ENCODE measurements at regions not wholly inside any gene's neighbourhood (a gene's known extent, or its start where the extent isn't known, plus 50 kb on each side); places are given as distances from the start of the nearest gene placed in this dataset.

DNA sequence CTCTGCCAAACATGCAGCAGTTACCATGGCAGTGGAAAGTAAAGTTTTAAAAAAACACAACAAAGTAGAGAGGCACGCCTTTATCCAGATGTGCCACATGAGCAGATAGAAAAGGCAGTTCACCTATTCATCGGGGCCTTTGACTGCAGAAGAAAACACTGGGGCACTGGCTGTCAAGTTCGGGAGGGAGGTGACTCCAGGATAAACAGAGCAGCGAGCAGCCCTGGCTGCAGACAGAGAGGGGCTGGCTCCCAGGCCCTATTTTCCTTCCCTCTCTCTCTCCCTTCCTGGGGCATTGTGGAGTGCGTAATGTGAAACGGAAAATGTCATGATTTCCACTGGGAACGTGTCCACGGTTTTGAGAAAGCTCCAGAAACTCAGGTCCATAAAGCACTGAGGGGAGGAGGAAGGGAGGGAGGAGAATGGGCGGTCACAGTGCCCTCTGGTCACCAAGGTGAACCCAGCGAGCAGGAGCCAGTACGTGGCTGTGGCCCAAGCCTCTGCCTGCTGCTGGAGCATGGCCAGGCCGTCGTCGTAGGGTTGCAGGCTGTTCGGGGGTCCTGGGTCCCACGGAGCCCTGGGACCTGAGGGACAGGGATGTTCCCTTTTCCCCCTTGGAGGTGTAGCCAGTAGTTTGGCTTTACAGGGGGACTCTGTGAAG lies 114.7 kb upstream of the IRF2BP2 start:
- Histone ChIP-seq H3K27me3 (no peaks in the 10 kb centered on the region), H3K36me3 (no peaks in the 10 kb centered on the region), H3K4me3 (no peak overlapping the region), H3K9me3 (no peaks in the 10 kb centered on the region)
- DNase-seq: no peak

DNA sequence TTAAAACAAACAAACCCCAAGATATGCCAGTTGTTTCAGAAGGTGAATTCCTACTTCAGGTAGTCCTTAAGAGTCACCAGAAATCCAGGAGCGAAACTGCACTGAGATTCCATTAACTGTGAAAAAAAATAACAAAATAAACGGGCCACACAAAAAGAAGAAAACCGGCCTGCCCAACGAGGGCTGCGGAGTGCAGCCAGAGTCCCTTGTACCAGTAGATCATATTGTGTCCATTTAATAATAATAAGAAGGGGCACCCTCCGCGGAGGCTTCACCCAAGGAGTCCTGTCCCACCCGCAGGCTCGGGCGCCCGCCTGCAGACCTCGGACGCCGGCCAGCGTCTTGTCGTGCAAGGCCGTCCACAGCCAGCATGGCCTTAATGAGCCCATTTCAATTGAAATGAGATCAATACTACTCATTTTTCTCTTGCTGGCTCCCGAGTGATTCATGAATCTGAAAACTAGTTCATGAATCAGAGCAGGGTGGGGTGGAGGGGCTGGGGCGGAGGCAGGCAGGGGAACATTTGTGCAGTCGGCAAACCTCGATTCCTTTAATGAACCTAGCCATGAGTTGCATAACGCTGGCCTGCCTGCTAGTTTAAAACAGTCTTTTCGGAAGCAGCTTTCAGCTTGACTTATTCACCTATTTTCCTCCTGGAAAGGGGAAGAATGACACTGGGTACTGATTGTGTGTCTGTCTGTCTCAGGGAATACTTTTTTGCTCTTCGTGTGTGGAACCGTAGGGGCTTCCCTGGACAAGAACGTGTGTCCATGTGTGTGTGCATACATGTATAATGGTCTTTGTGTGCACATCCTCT lies 113.1 kb upstream of the IRF2BP2 start:
- Histone ChIP-seq H3K4me3 (peak overlapping the region; percentile 11), H3K36me3 (no peaks in the 10 kb centered on the region), H3K9me3 (no peaks in the 10 kb centered on the region), H3K27me3 (no peaks in the 10 kb centered on the region)
- DNase-seq: peak; percentile 92

DNA sequence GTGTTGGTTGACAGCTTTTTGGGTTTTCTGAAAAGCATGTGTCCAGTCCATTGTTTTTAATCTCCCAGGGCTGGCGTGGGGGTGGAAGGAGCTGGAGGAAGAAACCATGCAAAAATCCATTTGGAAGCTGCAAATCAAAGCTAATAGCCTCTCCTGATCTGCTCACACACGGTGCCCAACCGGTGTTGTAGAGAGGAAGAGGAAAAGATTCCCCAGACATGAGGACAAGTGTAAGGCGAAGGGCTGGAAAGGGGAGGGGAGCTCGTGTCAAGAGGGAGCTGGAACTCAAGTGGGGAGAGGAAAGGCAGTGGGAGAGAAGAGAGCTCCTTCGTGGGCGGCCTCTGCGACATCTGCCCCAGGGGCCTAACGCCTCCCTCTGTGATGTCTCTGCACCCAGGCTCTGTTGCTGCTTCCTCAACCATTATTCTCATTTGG lies 112.3 kb upstream of the IRF2BP2 start:
- H3K27me3 ChIP-seq: no peaks in the 10 kb centered on the region
- H3K36me3 ChIP-seq: no peaks in the 10 kb centered on the region
- H3K4me3 ChIP-seq: no peak overlapping the region
- no peaks in the 10 kb centered on the region for H3K9me3 ChIP-seq
- DNase-seq: no peak

DNA sequence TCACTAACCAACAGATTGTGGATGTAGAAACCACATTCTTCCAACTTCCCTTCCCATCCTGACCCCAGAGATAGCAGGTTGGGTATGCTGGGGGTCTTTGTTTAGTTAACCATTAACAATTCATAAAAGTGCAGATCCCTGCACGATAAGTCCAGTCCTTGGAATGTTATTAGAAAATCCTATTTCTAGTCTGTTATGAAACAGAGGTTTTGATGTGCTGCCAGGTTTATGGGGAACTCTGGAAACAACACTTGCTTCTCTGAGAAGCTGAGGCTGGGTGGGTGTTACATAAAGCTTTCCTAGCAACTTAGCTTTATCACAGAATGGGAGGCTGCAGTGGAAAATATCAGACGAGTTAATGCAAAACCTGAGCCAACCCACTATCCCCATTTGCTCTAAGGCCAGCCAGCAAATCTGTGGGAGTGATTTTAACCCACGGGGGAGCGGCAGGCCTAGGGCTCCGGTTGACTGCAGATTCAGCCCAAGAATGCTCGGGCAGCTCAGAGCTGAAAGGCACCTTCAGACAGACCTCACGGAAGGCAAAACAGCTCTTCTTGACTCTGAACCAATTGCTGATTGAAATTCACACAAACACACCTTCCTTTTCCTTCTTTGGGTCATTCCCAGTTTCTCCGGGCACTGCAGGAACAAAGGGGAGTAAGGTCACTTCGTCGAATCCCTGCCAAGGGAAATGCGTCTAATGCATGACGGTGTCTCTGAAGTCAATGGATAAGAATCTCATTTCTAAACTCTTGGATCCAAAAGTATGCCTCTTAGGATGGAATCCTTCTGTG lies 111.7 kb upstream of the IRF2BP2 start:
- Histone ChIP-seq H3K9me3 (no peaks in the 10 kb centered on the region), H3K4me3 (no peak overlapping the region), H3K36me3 (no peaks in the 10 kb centered on the region), H3K27me3 (no peaks in the 10 kb centered on the region)
- DNase-seq: peak; percentile 89

DNA sequence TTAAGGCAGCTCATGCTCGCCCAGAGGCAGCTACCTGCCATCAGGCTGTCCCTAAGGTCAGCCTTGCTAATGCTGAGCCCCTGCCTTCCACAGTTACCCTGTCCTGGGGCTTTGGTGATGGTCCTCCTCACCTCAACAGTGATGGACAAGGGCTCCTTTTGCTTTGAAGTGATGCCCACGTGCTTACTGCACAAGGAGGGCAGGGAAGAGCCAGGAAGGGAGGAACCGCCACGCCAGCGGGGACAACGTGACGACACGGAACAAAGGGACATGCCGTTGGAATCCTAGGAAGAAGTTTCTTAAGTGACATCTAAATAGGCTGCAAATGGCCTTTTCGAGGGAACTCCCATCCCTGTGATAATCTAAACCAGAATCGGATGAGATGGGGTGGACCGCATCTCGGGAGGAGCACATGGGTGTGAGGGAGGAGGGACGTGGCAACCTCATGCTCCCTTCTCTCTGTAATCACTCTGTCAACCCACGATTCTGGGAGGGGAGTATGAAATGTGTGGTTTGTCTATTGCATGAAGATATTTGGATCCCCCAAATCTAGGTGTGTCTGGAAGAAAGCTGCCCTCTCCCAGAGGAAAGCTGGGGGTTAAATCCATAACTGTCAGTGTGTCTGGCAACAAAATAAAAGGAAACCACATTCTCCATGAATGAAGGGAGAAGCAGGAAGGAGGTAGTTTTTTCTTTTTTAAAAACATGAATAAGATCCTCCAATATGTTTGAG lies 110.9 kb upstream of the IRF2BP2 start:
- H3K4me3 ChIP-seq: no peak overlapping the region
- H3K27me3 ChIP-seq: no peaks in the 10 kb centered on the region
- no peak for DNase-seq
- no peaks in the 10 kb centered on the region for H3K36me3 ChIP-seq
- H3K9me3 ChIP-seq: no peaks in the 10 kb centered on the region

DNA sequence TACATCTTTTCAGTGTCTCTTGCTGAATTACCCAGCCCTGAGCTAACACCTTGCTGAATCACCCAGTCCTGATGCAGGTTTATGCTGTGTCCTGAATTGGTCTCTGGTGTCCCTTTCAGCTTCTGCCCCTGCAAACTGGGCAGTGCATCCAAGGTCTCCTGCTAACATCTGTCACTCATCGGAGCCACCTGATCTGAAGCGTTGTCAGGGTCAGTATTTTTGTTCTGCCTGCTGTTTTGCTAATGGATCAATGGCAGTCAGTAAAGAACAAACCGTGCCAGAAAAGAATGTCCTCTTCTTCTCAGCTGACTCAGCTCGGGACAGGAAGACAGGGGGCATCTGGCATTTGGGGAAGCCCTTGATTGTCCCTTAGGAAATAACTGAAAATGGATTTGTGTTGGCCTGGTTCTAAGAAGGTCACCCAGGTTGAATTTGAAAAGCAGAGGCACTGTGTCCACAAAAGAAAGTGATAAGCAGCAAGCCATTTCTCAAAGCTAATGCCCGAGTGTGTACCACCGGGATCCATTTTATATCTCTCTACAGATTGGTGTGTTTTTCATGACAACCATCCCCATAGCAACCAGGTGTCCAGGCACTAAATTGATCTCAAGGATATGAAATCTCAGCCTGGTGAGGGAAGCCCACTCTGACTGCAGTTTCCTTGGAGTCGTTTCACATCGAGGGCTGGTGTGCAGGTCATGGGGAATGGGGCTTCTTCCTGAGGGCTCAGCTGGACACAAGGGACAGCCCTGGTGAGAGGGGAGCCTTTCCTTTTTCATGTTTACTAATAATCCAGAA lies 109.7 kb upstream of the IRF2BP2 start:
- no peaks in the 10 kb centered on the region for H3K9me3 ChIP-seq

DNA sequence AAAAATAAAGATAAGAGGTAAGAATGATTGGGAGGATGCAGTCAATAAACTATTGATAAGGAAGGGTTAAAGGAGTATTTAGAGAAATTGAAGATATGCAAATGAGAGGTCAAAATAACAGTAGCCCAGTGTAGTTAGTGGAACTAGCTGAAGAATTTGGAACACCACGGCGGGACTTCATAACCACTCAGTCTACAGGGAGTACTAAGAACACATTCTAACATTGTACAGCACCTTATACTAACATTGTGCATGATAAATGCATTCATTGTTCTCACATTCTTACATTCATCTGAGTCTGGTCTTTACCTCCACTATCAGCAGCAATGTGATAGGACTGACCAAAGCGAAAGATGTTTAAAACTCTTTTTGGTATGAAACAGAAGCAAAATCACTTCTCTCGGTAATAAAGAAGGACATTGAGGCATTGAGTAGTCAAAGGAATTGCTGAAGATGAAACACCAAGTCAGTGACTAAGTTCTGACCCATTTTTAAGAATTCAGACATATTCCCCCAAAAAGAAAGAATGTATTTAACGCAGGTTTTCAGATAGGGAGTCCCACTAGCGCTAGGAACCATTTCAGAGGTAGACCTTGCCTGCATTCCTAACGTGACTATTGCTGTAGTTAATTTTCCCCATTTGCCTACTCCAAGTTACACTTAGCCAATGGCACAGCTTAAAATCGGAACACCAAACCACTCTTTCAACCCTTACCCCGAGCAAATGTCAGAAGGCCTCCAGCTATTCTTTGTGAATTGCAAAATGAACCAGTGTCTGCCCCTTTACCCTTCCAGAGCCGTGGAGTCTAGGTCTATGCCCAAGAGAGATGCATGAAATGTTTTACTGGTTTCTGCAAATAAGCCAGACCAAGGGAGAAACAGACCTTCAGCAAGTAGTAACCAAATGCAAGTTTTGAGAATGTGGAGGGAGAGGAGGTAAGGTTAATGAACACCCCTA lies 108.8 kb upstream of the IRF2BP2 start:
- H3K36me3 ChIP-seq: no peaks in the 10 kb centered on the region
- no peaks in the 10 kb centered on the region for H3K27me3 ChIP-seq
- H3K4me3 ChIP-seq: no peak overlapping the region
- no peaks in the 10 kb centered on the region for H3K9me3 ChIP-seq
- DNase-seq: no peak

More for the DNA sequence above, 109.7 kb upstream of the IRF2BP2 start:
- DNase-seq: no peak
- no peaks in the 10 kb centered on the region for H3K36me3 ChIP-seq
- H3K4me3 ChIP-seq: no peak overlapping the region
- no peaks in the 10 kb centered on the region for H3K27me3 ChIP-seq

DNA sequence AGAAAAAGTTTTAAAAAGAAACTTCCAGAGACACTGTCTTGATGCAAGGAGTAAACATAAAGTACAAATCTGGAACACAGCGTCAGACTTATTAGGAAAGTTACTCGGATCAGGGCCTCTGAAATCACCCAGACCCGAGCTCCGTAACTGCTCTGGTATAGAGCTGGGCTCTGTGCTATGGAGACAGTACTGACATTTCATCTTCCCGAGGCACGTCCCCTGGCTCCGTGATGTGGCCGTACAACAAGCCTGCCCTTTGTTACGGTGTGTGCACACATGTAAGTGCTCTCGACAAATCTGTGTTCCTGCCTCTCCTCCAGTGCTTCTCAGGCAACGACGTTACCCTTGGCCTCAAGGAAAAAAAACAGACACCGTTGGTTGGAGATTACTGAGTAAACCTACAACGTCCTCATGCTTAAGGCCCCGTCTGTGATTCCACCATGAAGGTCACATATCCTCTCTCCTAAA lies 107.0 kb upstream of the IRF2BP2 start:
- Histone ChIP-seq H3K9me3 (no peaks in the 10 kb centered on the region), H3K36me3 (no peaks in the 10 kb centered on the region), H3K4me3 (no peak overlapping the region), H3K27me3 (no peaks in the 10 kb centered on the region)
- no peak for DNase-seq

DNA sequence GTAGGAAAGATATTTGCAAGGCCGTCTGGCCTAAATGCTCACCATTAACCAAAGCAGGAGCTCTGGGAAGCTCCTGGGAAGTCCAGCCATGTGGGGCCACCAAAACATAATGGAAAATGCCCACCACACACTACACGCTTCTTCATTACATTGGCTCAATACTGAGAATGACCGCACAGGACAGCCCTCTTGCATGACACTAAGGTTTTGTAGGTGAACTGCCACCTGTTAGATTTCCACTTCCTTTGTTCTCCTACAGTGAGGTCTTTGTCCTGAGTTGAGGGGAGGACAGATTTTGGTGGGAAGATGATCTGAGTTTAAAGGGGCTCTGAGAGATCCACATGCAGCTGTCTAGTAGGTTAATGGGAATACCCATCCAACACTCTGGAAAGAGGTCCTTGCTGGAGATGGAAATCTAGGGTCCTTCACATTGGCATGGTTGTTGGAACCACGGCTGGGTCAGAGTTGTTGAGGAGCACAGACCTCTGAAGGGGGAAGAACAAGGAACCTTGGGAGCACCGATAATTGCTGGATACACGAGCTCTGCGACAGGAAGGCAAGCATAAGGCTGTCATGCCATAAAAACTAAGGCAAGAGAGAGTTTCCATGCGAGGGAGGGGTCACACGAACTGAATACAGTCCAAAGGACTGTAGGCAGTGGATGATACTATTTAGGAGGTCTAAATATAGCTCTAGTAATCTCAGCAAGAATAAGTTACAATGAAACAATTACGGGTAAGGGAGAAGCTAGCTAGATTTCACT lies 105.5 kb upstream of the IRF2BP2 start:
- Histone ChIP-seq H3K36me3 (no peaks in the 10 kb centered on the region), H3K4me3 (no peak overlapping the region), H3K9me3 (no peaks in the 10 kb centered on the region), H3K27me3 (no peaks in the 10 kb centered on the region)
- DNase-seq: no peak

DNA sequence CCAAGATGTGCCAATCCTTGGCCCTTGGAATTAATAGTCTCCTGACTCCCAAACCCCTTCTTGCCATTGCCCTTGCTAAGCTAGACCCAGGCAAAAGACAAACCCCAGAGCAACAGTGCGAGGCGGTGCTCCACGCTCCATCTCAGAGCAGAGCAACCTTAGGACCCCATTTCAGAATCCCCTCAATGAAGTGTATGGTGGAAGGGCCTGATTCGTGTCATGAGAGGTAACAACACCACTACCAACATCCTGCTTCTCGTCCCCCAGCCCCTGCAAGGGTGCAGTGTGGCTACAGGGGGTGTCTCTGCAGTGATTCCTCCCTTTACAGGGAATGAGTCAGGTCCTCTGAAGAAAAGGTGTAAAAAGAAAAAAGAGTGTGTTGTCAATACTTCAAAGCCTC lies 103.9 kb upstream of the IRF2BP2 start:
- Histone ChIP-seq H3K27me3 (no peaks in the 10 kb centered on the region), H3K4me3 (no peak overlapping the region), H3K36me3 (no peaks in the 10 kb centered on the region), H3K9me3 (no peaks in the 10 kb centered on the region)
- DNase-seq: no peak

DNA sequence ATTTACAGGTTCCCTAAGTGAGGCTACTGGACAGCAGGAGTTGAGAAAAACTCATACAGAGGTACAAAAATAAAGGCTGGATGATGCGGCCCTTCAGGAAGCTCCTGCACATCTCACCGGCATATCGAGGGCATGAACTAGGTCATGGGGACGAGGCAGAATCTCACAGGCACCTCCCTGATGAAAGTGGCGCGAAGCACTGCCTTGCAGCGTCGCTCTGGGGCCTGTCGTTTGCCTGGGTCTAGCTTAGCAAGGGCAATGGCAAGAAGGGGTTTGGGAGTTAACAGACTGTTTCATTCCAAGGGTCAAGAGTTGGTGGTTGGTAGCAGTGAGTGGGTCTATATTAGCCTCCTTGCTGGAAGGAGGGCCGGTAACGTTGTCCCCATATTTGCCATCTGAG lies 103.5 kb upstream of the IRF2BP2 start:
- Histone ChIP-seq H3K4me3 (no peak overlapping the region), H3K27me3 (no peaks in the 10 kb centered on the region), H3K9me3 (no peaks in the 10 kb centered on the region), H3K36me3 (no peaks in the 10 kb centered on the region)
- no peak for DNase-seq

DNA sequence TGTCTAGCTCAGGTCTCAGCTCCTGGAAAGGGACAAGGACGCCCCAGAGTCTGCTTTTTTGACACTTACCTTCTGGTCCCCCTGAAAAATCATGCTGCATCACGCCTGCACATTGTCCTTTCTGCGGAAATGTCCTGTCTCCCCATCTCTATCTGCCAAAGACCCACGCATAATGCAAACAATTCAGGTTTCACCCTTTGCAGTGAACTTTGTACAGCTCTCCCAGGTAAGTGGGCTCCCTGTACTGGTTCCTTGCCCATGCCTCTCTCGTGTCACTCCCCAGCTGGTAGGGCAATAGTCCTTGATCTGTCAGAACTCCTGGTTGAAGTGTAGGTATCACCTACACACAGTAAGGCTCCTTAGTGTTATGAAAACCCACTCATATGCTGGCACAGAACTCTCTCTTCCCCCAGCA lies 102.9 kb upstream of the IRF2BP2 start:
- no peaks in the 10 kb centered on the region; the same call in 1 of the 2 replicates for H3K9me3 ChIP-seq
- H3K36me3 ChIP-seq: no peaks in the 10 kb centered on the region
- no peaks in the 10 kb centered on the region for H3K27me3 ChIP-seq
- H3K4me3 ChIP-seq: no peak overlapping the region
- DNase-seq: no peak

DNA sequence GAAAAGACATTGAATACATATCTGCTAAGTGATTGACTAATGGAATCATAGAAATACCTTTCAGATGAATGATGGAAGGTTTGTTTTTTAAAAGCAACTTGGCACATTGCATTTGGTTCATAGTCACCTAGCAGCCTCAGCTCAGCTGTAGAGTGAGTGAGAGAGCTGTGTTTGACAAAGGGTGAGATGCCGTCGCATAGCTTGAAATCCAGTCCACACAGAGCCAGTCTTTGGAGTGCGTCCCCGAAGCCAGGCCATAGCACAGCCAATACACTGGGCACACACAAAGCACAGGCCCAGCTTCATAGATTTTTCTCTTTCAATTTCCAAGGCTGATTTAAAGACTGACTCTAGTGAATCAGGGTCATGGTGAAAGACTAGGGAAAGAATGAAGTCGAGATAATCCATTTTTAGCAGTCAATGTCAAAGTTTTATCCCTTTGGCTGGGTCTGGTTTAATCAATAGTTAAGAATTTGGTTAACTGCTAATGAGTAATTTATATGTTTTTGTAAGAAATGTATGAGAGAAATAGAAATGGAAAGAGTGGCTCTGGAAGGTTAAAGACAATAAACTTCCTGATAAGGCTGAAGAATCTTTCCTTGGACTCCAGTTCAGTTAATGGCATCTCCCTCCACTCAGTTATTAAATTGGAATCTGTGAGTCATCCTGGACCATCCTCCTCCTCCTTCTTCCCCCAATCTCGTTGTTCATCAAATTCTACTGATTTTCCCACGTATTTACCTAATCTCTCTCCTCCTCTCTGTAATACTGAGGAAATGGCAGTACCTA lies 101.2 kb upstream of the IRF2BP2 start:
- DNase-seq: no peak
- Histone ChIP-seq H3K4me3 (no peak overlapping the region), H3K9me3 (no peaks in the 10 kb centered on the region; the same call in 1 of the 2 replicates), H3K36me3 (no peaks in the 10 kb centered on the region), H3K27me3 (no peaks in the 10 kb centered on the region)

DNA sequence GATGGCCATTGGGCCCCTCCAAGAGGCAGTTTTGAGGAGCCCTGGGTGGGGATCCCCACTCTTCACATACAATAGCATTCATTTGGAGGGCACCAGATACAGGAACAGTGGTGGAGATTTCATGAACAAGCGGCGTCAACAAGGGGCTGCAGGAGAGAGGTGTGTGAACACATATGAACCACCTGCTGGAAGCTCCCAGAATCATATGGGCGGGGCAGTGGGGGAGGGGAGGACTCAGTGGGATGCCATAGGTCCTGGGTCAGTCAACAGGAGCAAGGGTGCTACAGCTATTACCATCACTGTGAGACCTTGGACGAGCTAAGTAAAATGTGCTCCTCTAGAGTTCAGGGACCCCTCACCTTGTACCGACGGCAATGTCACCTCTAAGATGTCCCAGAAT lies 100.4 kb upstream of the IRF2BP2 start:
- H3K4me3 ChIP-seq: no peak overlapping the region
- H3K9me3 ChIP-seq: no peaks in the 10 kb centered on the region; the same call in 1 of the 2 replicates
- no peaks in the 10 kb centered on the region for H3K27me3 ChIP-seq
- no peak for DNase-seq
- H3K36me3 ChIP-seq: no peaks in the 10 kb centered on the region

Data from MG63 (cell line).